Ovary (tissue), 7 donors: ENCODE measurements at regions not wholly inside any gene's neighbourhood (a gene's known extent, or its start where the extent isn't known, plus 50 kb on each side); places are given as distances from the start of the nearest gene placed in this dataset.

Experiments
- DNase-seq, 5 donors: peaks; one replicate each; pipeline ENCODE4 v3.0.0-alpha.2; 2019 to 2020
- H3K27ac ChIP-seq, 2 donors: fragments of 200-600 bp; one replicate each; pipeline versions ENCODE4 v1.5.1 to v1.8.0; 2019 to 2022
- H3K27me3 ChIP-seq: fragments of 200-600 bp; one replicate; pipeline ENCODE4 v1.8.0; 2022
- H3K36me3 ChIP-seq: fragments of 200-600 bp; sonication (generic); one replicate; pipeline ENCODE4 v1.5.1; 2019
- H3K4me1 ChIP-seq: one replicate; pipeline ENCODE4 v1.8.1; 2013; ENCODE audit warnings: mild to moderate bottlenecking, moderate library complexity; ENCODE audit not compliant: insufficient read depth
- H3K4me3 ChIP-seq: fragments of 200-600 bp; sonication (generic); one replicate; pipeline ENCODE4 v1.5.1; 2017
- H3K9me3 ChIP-seq, 2 donors: fragments of 200-600 bp in 1 of 2; sonication (generic) in 1 of 2; one replicate each; pipeline versions ENCODE4 v1.5.1 to v1.8.1; 2013 to 2019; ENCODE audit warnings: mild to moderate bottlenecking in 1 of 2, moderate library complexity in 1 of 2
- CTCF ChIP-seq, 3 donors: fragments of 450-650 bp in 2 of 3; fragments of 200-600 bp in 1 of 3; IDR thresholded peaks; one replicate each; pipeline versions ENCODE4 v1.5.1 to v1.8.0; 2016 to 2022; ENCODE audit warnings: antibody characterized with exemption in 3 of 3, mild to moderate bottlenecking in 1 of 3
- EP300 ChIP-seq: sonication (generic); formaldehyde crosslinking; IDR thresholded peaks from one replicate; pipeline ENCODE4 v1.6.1; 2017; ENCODE audit warnings: antibody characterized with exemption
- POLR2A ChIP-seq: fragments of 450-650 bp; IDR thresholded peaks from one replicate; pipeline ENCODE4 v1.6.1; 2017; ENCODE audit warnings: antibody characterized with exemption, mild to moderate bottlenecking, moderate library complexity
- WGBS, 3 donors: extraction: QIAGEN DNeasy Blood & Tissue Kit in 1 of 3; methylation state at CpG; one replicate each; pipeline versions ENCODE4 v1.1.5 to v1.1.7; 2013 to 2017; 5-methylcytosine and 5-hydroxymethylcytosine counted together
- intact Hi-C, 4 donors: fragments of 100-400 bp; cut with DNase I; formaldehyde crosslinking; loops; one replicate each; pipeline versions ENCODE4 v1.11.0 to v1.15.1; 2022 to 2023
- donor health status: DM: no; HTN: no; CAD: no; lungs with moderate emphysema.
- donor health status: DM: no; HTN: no; CAD: no.
- donor health status: Bipolar disorder and iron deficiency.
- donor health status: DM: no; HTN: no; CAD: no.
- donor health status: DM: yes; HTN: yes; CAD: no.

- DNase-seq = no peak
- H3K27ac ChIP-seq = peak overlapping the region in 1 of 2 donors; percentile 26
- WGBS, 3 donors = 28 to 38% (median 34%) methylated on average over 6 of the region's 6 CpGs
Observed at GRCh38 chr12:115213538-115214016, 529.6 kb upstream of the TBX3 start.

GRCh38 chr12:115213118-115213517, 529.1 kb upstream of the TBX3 start:
- Histone ChIP-seq H3K4me3 (no peak overlapping the region), H3K9me3 (no peaks in the 10 kb centered on the region), H3K36me3 (no peaks in the 10 kb centered on the region), H3K27me3 (no peaks in the 10 kb centered on the region), H3K4me1 (peaks cover 3% of the 10 kb centered on the region), H3K27ac (peak overlapping the region in 1 of 2 donors; percentile 26)
- intact Hi-C loops = no loop called here
- WGBS, 3 donors = 38 to 50% (median 48%) methylated on average over 1 of the region's 1 CpG
- DNase-seq = no peak
- TF ChIP-seq EP300 (no peak), CTCF (IDR thresholded peaks at IDR 0.05) (no peak), POLR2A (no peak)

More at GRCh38 chr12:115213538-115214016, 529.6 kb upstream of the TBX3 start:
- intact Hi-C loops = no loop called here
- TF ChIP-seq EP300 (no peak), POLR2A (no peak), CTCF (IDR thresholded peaks at IDR 0.05) (no peak)
- Histone ChIP-seq H3K4me3 (no peak overlapping the region), H3K36me3 (no peaks in the 10 kb centered on the region), H3K27me3 (no peaks in the 10 kb centered on the region), H3K4me1 (peaks cover 3% of the 10 kb centered on the region), H3K9me3 (no peaks in the 10 kb centered on the region)

- Histone ChIP-seq H3K27ac (no peak overlapping the region), H3K4me3 (no peak overlapping the region), H3K36me3 (no peaks in the 10 kb centered on the region), H3K9me3 (no peaks in the 10 kb centered on the region), H3K4me1 (peaks cover 3% of the 10 kb centered on the region), H3K27me3 (no peaks in the 10 kb centered on the region)
- DNase-seq = no peak
- TF ChIP-seq CTCF (IDR thresholded peaks at IDR 0.05) (no peak), POLR2A (no peak), EP300 (no peak)
- 0 to 2% (median 0%) methylated on average over 1 of the region's 1 CpG for WGBS, 3 donors
- intact Hi-C loops = no loop called here
Observed at GRCh38 chr12:115212356-115212755, 528.4 kb upstream of the TBX3 start.

GRCh38 chr12:115210533-115211252, 526.7 kb upstream of the TBX3 start:
- Histone ChIP-seq H3K4me3 (no peak overlapping the region), H3K27me3 (no peaks in the 10 kb centered on the region), H3K9me3 (no peaks in the 10 kb centered on the region), H3K36me3 (no peaks in the 10 kb centered on the region), H3K4me1 (peaks cover 4% of the 10 kb centered on the region), H3K27ac (no peak overlapping the region)
- intact Hi-C loops = no loop called here
- WGBS, 3 donors = 58 to 66% (median 59%) methylated on average over 3 of the region's 3 CpGs
- DNase-seq = no peak
- TF ChIP-seq CTCF (IDR thresholded peaks at IDR 0.05) (no peak), POLR2A (no peak), EP300 (no peak)
